IMR-90 (cell line): ENCODE measurements at regions not wholly inside any gene's neighbourhood (a gene's known extent, or its start where the extent isn't known, plus 50 kb on each side); places are given as distances from the start of the nearest gene placed in this dataset.

Experiments
- ATAC-seq: fragments of 200-7000 bp; cut with Tn5 transposase; 2 replicates; pipeline ENCODE4 v1.9.1; 2020; ENCODE audit warnings: low read depth, mild to moderate bottlenecking, moderate library complexity
- BruUV-seq: library from RNA; stranded (reverse); fragments of 400-500 nt; replicated peaks from 2 replicates; lab custom pipeline; 2021; lab: Mats Ljungman, UMichigan
- CTCF ChIA-PET: fragments of 300-600 bp; formaldehyde crosslinking; extraction: SDS; loops from one replicate; lab custom pipeline; 2021; ENCODE audit warnings: antibody characterized with exemption; lab: Yijun Ruan, JAX
- POLR2A ChIA-PET: fragments of 300-600 bp; sonication (Branson Sonifier 250); formaldehyde crosslinking; loops from one replicate; lab custom pipeline; 2022; ENCODE audit warnings: antibody characterized with exemption; ENCODE audit not compliant: unreplicated experiment; lab: Charles Lee
- DNase-seq: peaks from one replicate; pipeline ENCODE4 v3.0.0; 2013
- H2AFZ ChIP-seq: replicated peaks from 2 replicates; pipeline ENCODE3; 2013; ENCODE audit warnings: low read length, mild to moderate bottlenecking; ENCODE audit not compliant: poor library complexity
- H2AK5ac ChIP-seq: 2 replicates; pipeline ENCODE4 v1.6.1; 2013; ENCODE audit warnings: low read depth, low read length, inconsistent platforms
- H2AK9ac ChIP-seq: replicated peaks from 2 replicates; pipeline ENCODE3; 2013; ENCODE audit warnings: mild to moderate bottlenecking, low read depth, low read length, moderate library complexity; ENCODE audit not compliant: poor library complexity
- H2BK120ac ChIP-seq: 2 replicates; pipeline ENCODE4 v1.6.1; 2013; ENCODE audit warnings: low read depth, low read length, inconsistent platforms
- H2BK15ac ChIP-seq: 3 replicates; pipeline ENCODE4 v1.6.1; 2013; ENCODE audit warnings: low read depth, low read length, inconsistent platforms
- H2BK20ac ChIP-seq: 2 replicates; pipeline ENCODE4 v1.6.1; 2013; ENCODE audit warnings: low read depth, mild to moderate bottlenecking, inconsistent platforms, low read length, moderate library complexity
- H2BK5ac ChIP-seq: 2 replicates; pipeline ENCODE4 v1.6.1; 2013; ENCODE audit warnings: mild to moderate bottlenecking, low read depth, low read length, inconsistent platforms; ENCODE audit not compliant: poor library complexity, severe bottlenecking
- H3K14ac ChIP-seq: replicated peaks from 2 replicates; pipeline ENCODE4 v1.6.1; 2013; ENCODE audit warnings: low read depth, low read length, inconsistent platforms
- H3K18ac ChIP-seq: 2 replicates; pipeline ENCODE4 v1.6.1; 2013; ENCODE audit warnings: low read depth, low read length, control low read depth
- H3K23ac ChIP-seq: 2 replicates; pipeline ENCODE4 v1.6.1; 2013; ENCODE audit warnings: low read depth, low read length, inconsistent platforms
- H3K27ac ChIP-seq: 2 replicates; pipeline ENCODE4 v1.5.1; 2013; ENCODE audit warnings: mild to moderate bottlenecking, control low read depth, low read length; ENCODE audit not compliant: insufficient read depth
- H3K27me3 ChIP-seq: 2 replicates; pipeline ENCODE4 v1.6.1; 2013; ENCODE audit warnings: low read length; ENCODE audit not compliant: control insufficient read depth, insufficient read depth
- H3K36me3 ChIP-seq: 2 replicates; pipeline ENCODE4 v1.6.1; 2013; ENCODE audit warnings: low read length, mixed read lengths; ENCODE audit not compliant: control insufficient read depth, insufficient read depth
- H3K4ac ChIP-seq: 2 replicates; pipeline ENCODE4 v1.6.1; 2013; ENCODE audit warnings: low read depth, low read length, inconsistent platforms
- H3K4me1 ChIP-seq: 2 replicates; pipeline ENCODE4 v1.6.1; 2013; ENCODE audit warnings: low read length, mixed read lengths; ENCODE audit not compliant: control insufficient read depth, insufficient read depth
- H3K4me2 ChIP-seq: 2 replicates; pipeline ENCODE4 v1.6.1; 2013; ENCODE audit warnings: low read depth, mild to moderate bottlenecking, control low read depth, low read length, moderate library complexity
- H3K4me3 ChIP-seq: 2 replicates; pipeline ENCODE4 v1.5.1; 2013; ENCODE audit warnings: low read depth, mild to moderate bottlenecking, control low read depth, low read length, moderate library complexity; ENCODE audit not compliant: insufficient read depth
- H3K56ac ChIP-seq: 2 replicates; pipeline ENCODE4 v1.6.1; 2013; ENCODE audit warnings: low read length, inconsistent platforms; ENCODE audit not compliant: insufficient read depth; ENCODE audit errors: extremely low read depth
- H3K79me1 ChIP-seq, 2 experiments: 2 replicates each; pipeline ENCODE4 v1.6.1; 2013; ENCODE audit warnings: low read length in 2 of 2, inconsistent platforms in 1 of 2, low read depth in 1 of 2
- H3K9ac ChIP-seq: 2 replicates; pipeline ENCODE4 v1.6.1; 2013; ENCODE audit warnings: low read depth, low read length, control low read depth
- H3K9me1 ChIP-seq: 2 replicates; pipeline ENCODE4 v1.6.1; 2013; ENCODE audit warnings: low read length, inconsistent platforms; ENCODE audit not compliant: insufficient read depth
- H3K9me3 ChIP-seq: 2 replicates; pipeline ENCODE4 v1.6.1; 2013; ENCODE audit warnings: low read length; ENCODE audit not compliant: control insufficient read depth, insufficient read depth
- H4K20me1 ChIP-seq: 2 replicates; pipeline ENCODE4 v1.6.1; 2013; ENCODE audit warnings: low read length, inconsistent platforms; ENCODE audit not compliant: insufficient read depth
- H4K5ac ChIP-seq: 2 replicates; pipeline ENCODE4 v1.6.1; 2013; ENCODE audit warnings: mild to moderate bottlenecking, low read depth, low read length, control low read depth
- H4K8ac ChIP-seq, 2 experiments: 2 replicates each; pipeline ENCODE4 v1.6.1; 2013; ENCODE audit warnings: low read depth in 2 of 2, low read length in 2 of 2, control low read depth in 1 of 2, inconsistent platforms in 1 of 2
- H4K91ac ChIP-seq: 2 replicates; pipeline ENCODE4 v1.6.1; 2013; ENCODE audit warnings: low read depth, low read length, inconsistent platforms; ENCODE audit not compliant: insufficient read depth
- FOS ChIP-seq: fragments of 150-350 bp; IDR thresholded peaks from 2 replicates; pipeline ENCODE4 v1.6.1; 2016; ENCODE audit warnings: low read depth, low read length
- MAZ ChIP-seq: IDR thresholded peaks from 2 replicates; pipeline ENCODE4 v1.6.1; 2012; ENCODE audit warnings: low read depth, mild to moderate bottlenecking, low read length, improper control_type of control experiment, moderate library complexity, borderline replicate concordance
- MXI1 ChIP-seq: IDR thresholded peaks from 2 replicates; pipeline ENCODE4 v1.6.1; 2012; ENCODE audit warnings: low read depth, mild to moderate bottlenecking, low read length, moderate library complexity, borderline replicate concordance
- NFE2L2 ChIP-seq: fragments of 150-350 bp; IDR thresholded peaks from 2 replicates; pipeline ENCODE4 v1.6.1; 2016; ENCODE audit warnings: low read depth, mild to moderate bottlenecking, low read length
- POLR2A ChIP-seq: IDR thresholded peaks from 2 replicates; pipeline ENCODE4 v1.6.1; 2012; ENCODE audit warnings: mild to moderate bottlenecking, low read depth, low read length
- RAD21 ChIP-seq: IDR thresholded peaks from 2 replicates; pipeline ENCODE4 v1.6.1; 2012; ENCODE audit warnings: low read length, improper control_type of control experiment
- SMC3 ChIP-seq: fragments of 150-350 bp; IDR thresholded peaks from 2 replicates; pipeline ENCODE4 v1.6.1; 2016; ENCODE audit warnings: low read depth, mild to moderate bottlenecking, antibody characterized with exemption, low read length, moderate library complexity
- WGBS, 2 experiments: methylation state at CpG; one replicate each; pipeline versions ENCODE4 v1.1.5 to v1.1.7; 2013; ENCODE audit warnings: missing lambda C conversion rate in 2 of 2; ENCODE audit not compliant: insufficient read length in 1 of 2; ENCODE audit errors: extremely low coverage in 2 of 2; 5-methylcytosine and 5-hydroxymethylcytosine counted together
- dilution Hi-C: fragments of 300-500 bp; cut with HindIII; formaldehyde crosslinking; loops from one replicate; pipeline ENCODE4 v1.14.3; 2018; ENCODE audit warnings: low sequenced_read_pairs; ENCODE audit not compliant: unreplicated experiment
- in situ Hi-C: fragments of 300-500 bp; cut with MboI; formaldehyde crosslinking; loops from 3 replicates; pipeline ENCODE4 v1.14.3; 2019; ENCODE audit warnings: low sequenced_read_pairs, inconsistent platforms, mixed read lengths
- intact Hi-C: fragments of 100-400 bp; cut with micrococcal nuclease; formaldehyde crosslinking; loops from 2 replicates; pipeline ENCODE4 v1.10.0; 2022

GRCh38 chr2:176678571-176678970 is 409.3 kb downstream of the MTX2 start:
- no peaks in the 10 kb centered on the region for H3K36me3 ChIP-seq
- POLR2A ChIA-PET, result no interaction called here
- no peak overlapping the region for H3K4me3 ChIP-seq
- no peak overlapping the region for H3K27ac ChIP-seq
- H4K20me1 ChIP-seq, result no peaks in the 10 kb centered on the region
- no peak overlapping the region for H4K5ac ChIP-seq
- no peak overlapping the region for H2AK9ac ChIP-seq
- intact Hi-C loops (no loop called here), in situ Hi-C loops (no loop called here), dilution Hi-C loops (no loop called here)
- TF ChIP-seq MXI1, result no peak
- TF ChIP-seq RAD21, result no peak
- no peak for TF ChIP-seq SMC3
- no peak for TF ChIP-seq FOS
- no peak for TF ChIP-seq MAZ
- TF ChIP-seq POLR2A, result no peak
- TF ChIP-seq NFE2L2, result no peak
- H2AFZ ChIP-seq, result no peak overlapping the region
- no peaks in the 10 kb centered on the region for H3K79me1 ChIP-seq
- no peak overlapping the region for H2AK5ac ChIP-seq
- H4K8ac ChIP-seq, result no peak overlapping the region
- no peak overlapping the region for H3K56ac ChIP-seq
- H2BK20ac ChIP-seq, result no peak overlapping the region
- no peak overlapping the region for H4K91ac ChIP-seq
- no peak overlapping the region for H3K18ac ChIP-seq
- no peaks in the 10 kb centered on the region for H3K9me1 ChIP-seq
- no peak overlapping the region for H2BK5ac ChIP-seq
- no peak overlapping the region for H3K9ac ChIP-seq
- H3K27me3 ChIP-seq, result no peaks in the 10 kb centered on the region; the same call in 1 of the 2 replicates
- H3K4ac ChIP-seq, result no peak overlapping the region
- H2BK15ac ChIP-seq, result no peak overlapping the region
- CTCF ChIA-PET, result no interaction called here
- H3K4me1 ChIP-seq, result no peaks in the 10 kb centered on the region
- no peaks in the 10 kb centered on the region for H3K9me3 ChIP-seq
- H3K4me2 ChIP-seq, result no peak overlapping the region
- H3K23ac ChIP-seq, result no peak overlapping the region
- no peak for ATAC-seq
- H2BK120ac ChIP-seq, result no peak overlapping the region
- no TSS peak for BruUV-seq
- WGBS, 2 experiments, result 30% methylated on average over 2 of the region's 5 CpGs; no CpG with 5 or more reads in 1 of the 2 experiments
- H3K14ac ChIP-seq, result no peak overlapping the region
- DNase-seq, result no peak
